GM12891 (cell line): ENCODE measurements at regions not wholly inside any gene's neighbourhood (a gene's known extent, or its start where the extent isn't known, plus 50 kb on each side); places are given as distances from the start of the nearest gene placed in this dataset.

Experiments
- PAX5 ChIP-seq: IDR thresholded peaks from 2 replicates; pipeline ENCODE4 v1.6.1; 2011; ENCODE audit warnings: low read length, moderate library complexity, mild to moderate bottlenecking; ENCODE audit not compliant: insufficient read depth, severe bottlenecking
- POLR2A ChIP-seq: IDR thresholded peaks from 2 replicates; pipeline ENCODE4 v1.6.1; 2011; ENCODE audit warnings: low read depth, low read length, control low read depth
- POLR2AphosphoS5 ChIP-seq: IDR thresholded peaks from 2 replicates; pipeline ENCODE4 v1.6.1; 2011; ENCODE audit warnings: low read depth, low read length, control low read depth
- TAF1 ChIP-seq: IDR thresholded peaks from 2 replicates; pipeline ENCODE4 v1.6.1; 2011; ENCODE audit warnings: low read depth, low read length, control low read depth

DNA sequence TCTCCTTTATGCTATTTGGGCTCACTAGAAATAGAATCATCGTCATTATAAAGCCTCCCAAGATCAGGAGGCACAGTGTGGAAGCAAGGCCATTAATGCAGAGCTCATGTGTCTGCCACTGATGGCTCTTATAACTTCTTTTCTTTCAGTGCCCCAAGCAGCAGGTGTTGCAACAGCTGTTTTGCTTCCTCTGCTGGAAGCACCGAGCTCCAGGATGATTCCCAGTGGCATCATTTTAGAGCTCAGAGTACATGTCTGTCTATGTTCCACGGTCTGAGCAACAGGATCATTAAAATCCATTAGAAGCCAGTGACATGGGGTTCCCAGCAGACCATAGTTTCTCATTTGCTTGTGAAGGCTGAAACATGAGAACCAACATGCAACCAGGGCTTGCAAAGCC, 803.0 kb upstream of the FAT3 start:
- TF ChIP-seq PAX5 (no peak), POLR2A (no peak), POLR2AphosphoS5 (no peak), TAF1 (no peak)
